Left renal cortex interstitium (tissue), 4 donors: ENCODE measurements at regions not wholly inside any gene's neighbourhood (a gene's known extent, or its start where the extent isn't known, plus 50 kb on each side); places are given as distances from the start of the nearest gene placed in this dataset.

Experiments used
- DNase-seq, 4 donors: peaks; one replicate each; pipeline ENCODE4 v3.0.0-alpha.2; 2013; ENCODE audit warnings: low read depth in 4 of 4, low spot score in 2 of 4, missing footprints in 1 of 4

- DNase-seq: no peak
Measured at GRCh38 chr17:52762794-52763167, 604.3 kb upstream of the CA10 start.

DNA sequence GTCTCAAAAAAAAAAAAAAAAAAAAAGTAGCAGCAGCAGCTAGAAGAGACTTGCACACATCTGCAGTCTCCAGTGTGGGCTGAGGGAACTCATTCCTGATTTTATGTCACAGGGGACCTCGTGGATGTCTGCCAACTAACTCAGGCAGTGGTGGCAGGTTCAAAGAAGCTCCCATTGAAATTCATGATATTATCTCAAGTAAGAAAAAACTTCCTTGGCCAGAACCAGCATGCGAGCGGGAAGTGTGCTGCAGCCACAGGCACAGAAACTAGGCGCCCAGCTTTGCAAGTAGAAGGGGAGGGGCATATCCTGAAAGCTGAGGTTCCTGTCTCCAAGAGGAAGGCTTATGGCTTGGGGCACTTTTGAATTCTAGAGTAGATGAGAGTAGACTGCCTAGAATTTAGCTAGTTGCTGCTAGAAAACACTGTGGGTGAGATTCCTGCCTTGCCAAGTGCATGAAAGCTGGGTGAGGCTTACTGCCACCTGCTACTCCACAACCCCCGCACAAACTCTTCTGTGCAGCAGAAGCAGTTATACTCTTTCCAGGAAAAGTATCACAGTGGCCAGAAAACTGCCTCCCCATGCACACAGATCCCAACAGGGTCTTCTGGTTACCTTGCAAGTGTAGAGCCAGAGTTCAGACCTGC, 603.8 kb upstream of the CA10 start:
- DNase-seq: no peak

DNA sequence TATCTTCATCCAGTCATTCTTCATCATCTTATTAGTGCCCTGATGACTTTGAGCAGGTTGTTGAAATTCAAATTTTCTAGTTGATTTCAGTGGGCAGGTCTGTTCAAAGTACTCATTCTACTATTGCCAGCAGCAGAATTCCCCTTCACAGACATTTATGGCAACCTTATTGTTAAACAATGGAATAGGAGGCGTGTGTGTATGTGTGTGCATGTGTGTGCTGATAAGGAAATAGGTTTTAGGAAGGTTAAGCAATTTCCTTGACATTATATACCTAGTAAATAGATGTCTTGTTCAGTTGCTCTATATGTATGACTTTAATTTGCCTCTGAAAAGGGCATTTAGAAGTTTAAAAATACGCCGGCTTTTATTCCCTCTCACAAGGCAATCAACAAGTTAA, 601.4 kb upstream of the CA10 start:
- DNase-seq: no peak

DNA sequence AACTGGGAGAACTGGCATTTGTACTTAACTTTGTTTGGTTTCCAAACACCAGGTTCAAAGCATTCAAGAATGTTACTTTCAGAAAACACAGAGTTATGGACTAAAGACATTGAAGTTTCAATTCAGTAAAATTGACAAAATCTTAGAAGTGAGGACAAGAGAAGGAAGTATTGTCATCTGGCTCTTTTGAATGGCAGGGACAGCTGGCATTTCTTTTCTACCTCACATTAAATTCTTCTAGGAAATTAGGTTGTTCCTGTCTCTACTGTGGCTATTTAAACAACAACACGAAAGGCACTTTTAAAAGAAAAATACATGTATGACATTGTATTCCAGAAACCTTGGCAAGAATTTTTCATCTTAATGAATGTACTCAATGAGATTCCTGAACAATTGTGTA, 600.0 kb upstream of the CA10 start:
- DNase-seq: no peak

- no peak for DNase-seq
Measured at GRCh38 chr17:52756746-52757145, 598.2 kb upstream of the CA10 start.

DNA sequence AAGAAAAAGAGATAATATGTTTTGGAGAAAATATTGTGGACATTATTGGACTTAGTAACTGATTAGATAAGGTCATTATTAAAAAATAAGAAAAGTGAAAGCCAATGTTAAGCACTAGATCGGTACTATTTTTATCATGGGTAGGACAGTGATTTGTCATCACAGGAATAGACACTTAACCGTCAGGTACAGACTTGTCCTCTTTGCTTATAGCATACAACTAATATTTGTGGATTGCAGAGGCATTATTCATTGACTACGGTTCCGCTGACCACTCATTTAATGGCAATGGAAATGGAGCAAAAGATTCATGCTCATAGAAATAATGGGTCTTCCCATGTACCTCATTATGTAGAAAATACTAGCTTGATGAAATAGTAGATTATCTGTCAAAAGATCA, 596.3 kb upstream of the CA10 start:
- no peak for DNase-seq

DNA sequence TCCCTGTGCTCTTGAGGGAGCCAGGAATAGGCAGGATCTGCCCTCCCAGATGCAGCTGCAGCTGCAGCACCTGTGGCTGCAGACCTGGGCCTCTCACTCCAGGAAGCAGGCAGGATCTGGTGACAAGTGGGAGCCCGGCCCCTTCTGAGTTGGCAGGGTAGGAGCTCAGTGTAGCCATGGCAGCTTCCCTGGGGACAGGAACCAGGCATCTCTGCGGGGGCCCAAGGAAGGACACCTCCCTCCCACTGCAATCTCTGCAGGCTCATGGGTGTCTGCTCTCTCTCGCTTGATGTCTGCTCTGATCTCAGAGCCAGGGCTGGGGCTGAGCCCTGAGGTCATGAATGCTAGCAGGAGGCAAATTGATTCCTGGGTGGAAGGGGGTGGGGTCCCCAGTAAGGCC, 592.5 kb upstream of the CA10 start:
- no peak for DNase-seq

DNA sequence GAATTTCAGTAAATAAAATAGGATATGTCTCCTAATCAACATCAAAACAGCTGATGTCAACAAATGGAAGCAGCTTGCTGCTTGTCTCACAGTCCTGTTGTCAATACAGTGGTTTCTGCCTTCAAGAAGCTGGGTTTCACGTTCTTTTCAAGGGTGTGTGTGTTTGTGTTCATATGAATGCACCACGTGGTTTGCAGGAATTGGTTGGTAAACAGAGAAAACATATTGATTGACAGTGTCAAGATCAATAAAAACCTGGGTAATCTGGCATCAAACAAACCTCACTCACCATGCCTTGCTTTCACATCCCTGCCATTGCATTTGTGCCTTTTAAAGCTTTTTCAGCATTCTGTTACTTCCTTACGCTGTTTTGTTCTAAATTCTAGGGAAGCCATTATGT, 585.7 kb upstream of the CA10 start:
- no peak for DNase-seq

DNA sequence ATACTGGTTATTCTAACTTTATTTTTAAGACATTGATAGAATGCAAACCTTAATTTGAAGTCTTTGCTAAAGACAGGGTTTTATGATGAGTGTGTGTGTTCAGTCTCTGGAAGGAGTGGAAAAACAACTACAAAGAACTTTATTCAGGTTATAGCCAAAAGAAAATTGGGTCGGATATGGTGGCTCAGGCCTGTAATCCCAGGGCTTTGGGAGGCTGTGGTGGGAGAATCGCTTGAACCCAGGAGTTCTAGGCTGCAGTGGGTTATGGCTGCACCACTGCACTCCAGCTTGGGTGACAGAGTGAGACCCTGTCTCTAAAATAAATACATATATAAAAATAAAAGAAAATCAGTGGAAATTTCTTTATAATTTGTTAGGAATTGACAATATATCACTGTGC, 581.5 kb upstream of the CA10 start:
- DNase-seq: no peak

DNA sequence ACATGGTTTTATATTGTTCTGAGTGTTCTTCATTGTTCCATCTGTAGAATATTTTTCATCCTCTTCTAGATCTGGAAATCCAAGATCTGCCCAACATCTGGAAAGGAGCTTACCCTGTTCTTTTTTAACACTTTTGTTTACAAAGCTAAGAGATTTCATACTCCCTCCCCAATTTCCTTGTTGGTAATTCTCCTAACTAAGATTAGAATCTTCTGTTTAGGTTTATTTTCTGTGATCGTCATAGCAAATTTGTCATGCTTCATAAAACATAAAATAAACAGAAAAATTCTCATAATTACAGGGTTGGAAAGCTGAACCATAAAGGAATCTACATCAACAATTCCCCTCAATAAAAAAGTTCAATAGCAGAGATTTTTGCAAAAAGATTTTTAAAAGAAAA, 580.3 kb upstream of the CA10 start:
- DNase-seq: no peak

GRCh38 chr17:52737071-52737470, 578.6 kb upstream of the CA10 start:
- no peak for DNase-seq

- DNase-seq: no peak
Measured at GRCh38 chr17:52732841-52733240, 574.3 kb upstream of the CA10 start.

DNA sequence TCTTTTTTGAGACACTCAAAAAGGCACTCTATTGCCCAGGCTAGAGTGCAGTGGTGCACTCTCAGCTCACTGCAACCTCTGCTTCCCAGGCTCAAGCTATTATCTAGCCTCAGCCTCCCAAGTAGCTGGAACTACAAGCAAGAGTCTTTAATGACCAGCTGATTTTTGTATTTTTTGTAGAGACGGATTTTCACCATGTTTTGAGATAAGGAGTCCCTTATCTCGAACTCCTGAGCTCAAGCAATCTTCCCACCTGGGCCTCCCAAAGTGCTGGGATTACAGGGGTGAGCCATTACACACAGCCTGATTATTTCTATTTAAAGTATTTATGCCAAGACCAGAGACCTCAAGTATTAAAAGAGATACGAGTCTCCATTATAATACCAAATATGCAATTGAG, 566.1 kb upstream of the CA10 start:
- DNase-seq: no peak

GRCh38 chr17:52721910-52722309, 563.4 kb upstream of the CA10 start:
- DNase-seq: no peak

DNA sequence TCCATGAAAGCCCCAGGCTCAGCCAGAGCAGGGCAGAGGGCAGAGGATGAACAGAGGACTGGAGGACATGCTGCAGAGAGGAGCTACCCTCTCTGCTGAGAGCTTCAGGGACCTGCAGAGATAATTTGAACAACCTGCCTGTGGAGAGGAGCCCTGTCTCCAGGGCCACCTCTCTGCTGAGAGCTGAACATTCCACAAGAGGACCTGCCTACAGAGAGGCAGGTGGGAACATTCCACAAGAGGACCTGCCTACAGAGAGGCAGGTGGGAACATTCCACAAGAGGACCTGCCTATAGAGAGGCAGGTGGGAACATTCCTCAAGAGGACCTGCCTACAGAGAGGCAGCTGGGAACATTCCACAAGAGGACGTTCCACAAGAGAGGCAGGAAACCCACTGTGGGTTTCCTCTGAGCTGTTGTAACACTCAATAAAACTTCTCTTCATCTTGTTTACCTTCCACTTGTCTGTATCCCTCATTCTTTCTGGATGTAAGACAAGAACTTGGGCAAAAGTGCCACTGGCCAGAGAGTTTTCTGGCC, 551.9 kb upstream of the CA10 start:
- DNase-seq: no peak

- no peak for DNase-seq
Measured at GRCh38 chr17:52709724-52710123, 551.2 kb upstream of the CA10 start.

DNA sequence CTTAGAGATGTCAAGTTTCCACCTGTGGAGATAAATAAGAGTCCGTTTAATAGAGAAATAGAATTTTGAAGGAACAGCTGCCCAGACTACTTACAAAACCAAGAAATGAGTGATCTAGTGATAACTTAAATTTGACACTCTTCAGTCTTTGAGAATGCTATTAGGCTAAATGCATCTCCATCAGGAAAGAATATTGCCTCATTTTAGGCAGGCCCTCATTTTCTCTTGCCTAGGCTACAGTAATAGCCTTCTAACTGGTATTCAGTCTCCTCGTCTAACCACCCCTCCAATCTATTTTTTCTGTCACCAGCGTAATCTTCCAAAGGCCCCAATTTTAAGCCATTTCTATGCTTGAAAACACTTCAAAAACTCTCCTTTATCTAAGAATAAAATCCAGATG, 537.8 kb upstream of the CA10 start:
- no peak for DNase-seq

GRCh38 chr17:52686140-52686539, 527.6 kb upstream of the CA10 start:
- no peak for DNase-seq

- no peak for DNase-seq
Measured at GRCh38 chr17:52681480-52681879, 523.0 kb upstream of the CA10 start.

DNA sequence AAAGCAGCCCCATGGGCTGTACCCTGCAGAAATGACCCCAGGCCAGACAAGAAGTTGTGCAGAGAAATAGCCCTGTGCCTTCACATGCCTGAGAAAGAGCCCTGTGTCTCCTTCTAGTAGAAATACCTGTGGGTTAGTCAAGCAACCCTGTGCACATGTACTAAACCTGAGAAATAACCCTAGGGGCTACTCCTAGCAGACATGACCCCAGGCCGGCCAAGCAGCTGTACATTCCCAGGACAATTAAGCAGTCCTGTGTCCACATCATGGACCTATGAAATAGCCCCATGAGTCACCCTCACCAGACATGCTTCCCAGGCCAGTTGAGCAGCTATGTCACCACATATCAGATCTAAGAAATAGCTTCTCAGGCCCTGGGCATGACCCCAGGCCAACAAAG, 519.7 kb upstream of the CA10 start:
- DNase-seq: no peak

DNA sequence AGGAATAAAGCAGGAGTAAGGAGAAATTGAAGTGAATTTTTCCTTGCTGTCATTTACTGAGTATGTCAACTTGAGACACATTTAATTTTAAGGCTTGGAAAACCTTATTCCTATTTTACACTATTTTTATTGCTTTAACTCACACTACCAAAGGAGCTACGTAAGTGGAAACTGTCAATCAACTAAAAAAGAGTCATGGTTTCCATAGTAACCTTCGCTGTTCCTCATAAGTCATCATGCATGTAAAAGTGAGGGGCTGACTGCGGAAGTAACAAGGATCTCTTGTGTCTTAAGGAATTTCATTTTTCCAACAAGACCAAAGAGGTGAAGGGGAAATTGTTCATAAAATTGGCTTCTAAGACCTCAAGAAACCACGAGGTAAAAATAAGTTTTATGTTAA, 516.2 kb upstream of the CA10 start:
- DNase-seq: no peak

GRCh38 chr17:52673791-52674190, 515.3 kb upstream of the CA10 start:
- no peak for DNase-seq

GRCh38 chr17:52666264-52666663, 507.8 kb upstream of the CA10 start:
- DNase-seq: no peak
